H1 (cell line): ENCODE measurements at regions not wholly inside any gene's neighbourhood (a gene's known extent, or its start where the extent isn't known, plus 50 kb on each side); places are given as distances from the start of the nearest gene placed in this dataset.

Experiments used
- CTCF ChIA-PET: fragments of 300-600 bp; sonication (Branson Sonifier 250); formaldehyde crosslinking; loops from one replicate; lab custom pipeline; 2021; ENCODE audit not compliant: partially characterized antibody; lab: Charles Lee
- POLR2A ChIA-PET: fragments of 300-600 bp; sonication (Branson Sonifier 250); formaldehyde crosslinking; loops from one replicate; lab custom pipeline; 2021; ENCODE audit warnings: inconsistent platforms; ENCODE audit not compliant: partially characterized antibody; lab: Charles Lee
- DNase-seq, 2 experiments: peaks; one replicate each; pipeline versions ENCODE4 v3.0.0 to v3.0.0-alpha.2; 2010 to 2022; ENCODE audit warnings: low spot score in 2 of 2, low read depth in 1 of 2, mixed read lengths in 1 of 2
- FAIRE-seq: peaks from 2 replicates; lab custom pipeline; 2011; peaks lifted over from hg19 to GRCh38; lab: Jason Lieb, UNC
- H2AFZ ChIP-seq: 2 replicates; pipeline ENCODE4 v1.8.1; 2012; ENCODE audit warnings: low read length, inconsistent platforms
- H2AK5ac ChIP-seq: 2 replicates; pipeline ENCODE4 v1.6.1; 2013; ENCODE audit warnings: low read depth, low read length
- H2BK120ac ChIP-seq: replicated peaks from 2 replicates; pipeline ENCODE3; 2013; ENCODE audit warnings: low read depth, low read length, inconsistent platforms
- H2BK12ac ChIP-seq: 2 replicates; pipeline ENCODE4 v1.6.1; 2013; ENCODE audit warnings: low read depth, low read length
- H2BK15ac ChIP-seq: 2 replicates; pipeline ENCODE4 v1.6.1; 2013; ENCODE audit warnings: low read length
- H2BK20ac ChIP-seq: 2 replicates; pipeline ENCODE4 v1.6.1; 2013; ENCODE audit warnings: low read length
- H2BK5ac ChIP-seq: 2 replicates; pipeline ENCODE4 v1.6.1; 2013; ENCODE audit warnings: low read depth, low read length
- H3K14ac ChIP-seq: 2 replicates; pipeline ENCODE4 v1.6.1; 2013; ENCODE audit warnings: inconsistent platforms; ENCODE audit not compliant: insufficient read length
- H3K18ac ChIP-seq: 2 replicates; pipeline ENCODE4 v1.6.1; 2013; ENCODE audit warnings: low read length; ENCODE audit errors: extremely low read depth
- H3K23ac ChIP-seq: 2 replicates; pipeline ENCODE4 v1.6.1; 2013; ENCODE audit warnings: inconsistent platforms; ENCODE audit not compliant: insufficient read length
- H3K23me2 ChIP-seq: 2 replicates; pipeline ENCODE4 v1.6.1; 2013; ENCODE audit warnings: low read depth, low read length
- H3K27ac ChIP-seq: 2 replicates; pipeline ENCODE4 v1.6.1; 2011; ENCODE audit warnings: low read depth, low read length, inconsistent platforms
- H3K27me3 ChIP-seq, 4 experiments: replicated peaks in 1 of 4; 1 replicate in 1 of 4; 2 replicates in 3 of 4; pipeline versions ENCODE4 v1.6.1 to v1.8.1; 2011 to 2013; ENCODE audit warnings: low read length in 3 of 4, mild to moderate bottlenecking in 3 of 4, inconsistent platforms in 2 of 4, mixed read lengths in 2 of 4, moderate library complexity in 1 of 4; ENCODE audit not compliant: control insufficient read depth in 3 of 4, insufficient read depth in 3 of 4; ENCODE audit errors: extremely low read depth in 1 of 4
- H3K36me3 ChIP-seq, 4 experiments: 2 replicates each; pipeline versions ENCODE4 v1.6.1 to v1.8.1; 2011 to 2013; ENCODE audit warnings: mild to moderate bottlenecking in 4 of 4, low read length in 3 of 4, moderate library complexity in 2 of 4, control low read depth in 1 of 4, inconsistent platforms in 1 of 4; ENCODE audit not compliant: insufficient read depth in 4 of 4, control insufficient read depth in 2 of 4
- H3K4ac ChIP-seq: replicated peaks from 2 replicates; pipeline ENCODE3; 2013; ENCODE audit warnings: low read length, low read depth, mixed read lengths, inconsistent platforms; ENCODE audit not compliant: insufficient read length
- H3K4me1 ChIP-seq, 4 experiments: replicated peaks in 1 of 4; 1 replicate in 1 of 4; 2 replicates in 3 of 4; pipeline versions ENCODE4 v1.6.1 to v1.8.1; 2011 to 2013; ENCODE audit warnings: low read length in 3 of 4, inconsistent platforms in 2 of 4, mixed read lengths in 1 of 4; ENCODE audit not compliant: insufficient read depth in 4 of 4, control insufficient read depth in 3 of 4
- H3K4me2 ChIP-seq, 2 experiments: 2 replicates each; pipeline versions ENCODE4 v1.6.1 to v1.8.1; 2011 to 2013; ENCODE audit warnings: low read depth in 2 of 2, low read length in 2 of 2, control low read depth in 1 of 2, inconsistent platforms in 1 of 2, mild to moderate bottlenecking in 1 of 2; ENCODE audit not compliant: insufficient read depth in 1 of 2
- H3K4me3 ChIP-seq, 4 experiments: fragments of 200-600, 300-600 bp in 1 of 4; sonication (generic), shearing (Covaris generic), sonication (Bioruptor Twin) in 1 of 4; 2 replicates each; pipeline versions ENCODE4 v1.5.1 to v1.8.1; 2011 to 2016; ENCODE audit warnings: low read length in 4 of 4, low read depth in 3 of 4, control low read depth in 2 of 4, inconsistent platforms in 2 of 4, mild to moderate bottlenecking in 2 of 4, mixed read lengths in 1 of 4, moderate library complexity in 1 of 4; ENCODE audit not compliant: insufficient read depth in 2 of 4; ENCODE audit errors: extremely low read depth in 1 of 4
- H3K56ac ChIP-seq: replicated peaks from 2 replicates; pipeline ENCODE3; 2013; ENCODE audit warnings: low read depth, mild to moderate bottlenecking, mixed read lengths, low read length, inconsistent platforms; ENCODE audit not compliant: insufficient read length
- H3K79me1 ChIP-seq: 2 replicates; pipeline ENCODE4 v1.6.1; 2013; ENCODE audit warnings: low read depth, low read length, control low read depth
- H3K79me2 ChIP-seq, 2 experiments: 2 replicates each; pipeline versions ENCODE4 v1.6.1 to v1.8.1; 2012 to 2013; ENCODE audit warnings: low read length in 2 of 2, mild to moderate bottlenecking in 2 of 2, inconsistent platforms in 1 of 2; ENCODE audit not compliant: insufficient read depth in 2 of 2, control insufficient read depth in 1 of 2
- H3K9ac ChIP-seq, 4 experiments: replicated peaks in 1 of 4; 1 replicate in 1 of 4; 2 replicates in 3 of 4; pipeline versions ENCODE4 v1.6.1 to v1.8.1; 2011 to 2013; ENCODE audit warnings: low read depth in 3 of 4, low read length in 3 of 4, control low read depth in 2 of 4, mild to moderate bottlenecking in 2 of 4, moderate library complexity in 2 of 4, inconsistent platforms in 1 of 4; ENCODE audit errors: extremely low read depth in 1 of 4
- H3K9me3 ChIP-seq, 2 experiments: 2 replicates each; pipeline versions ENCODE4 v1.6.1 to v1.8.1; 2012 to 2013; ENCODE audit warnings: mild to moderate bottlenecking in 2 of 2, moderate library complexity in 2 of 2, control low read depth in 1 of 2, inconsistent platforms in 1 of 2, low read depth in 1 of 2, low read length in 1 of 2, mixed read lengths in 1 of 2; ENCODE audit not compliant: insufficient read depth in 2 of 2
- H4K20me1 ChIP-seq, 2 experiments: replicated peaks in 1 of 2; 2 replicates each; pipeline versions ENCODE3 to v1.8.1; 2011 to 2013; ENCODE audit warnings: inconsistent platforms in 2 of 2, low read length in 2 of 2, mild to moderate bottlenecking in 1 of 2; ENCODE audit not compliant: insufficient read depth in 2 of 2, control insufficient read depth in 1 of 2
- H4K5ac ChIP-seq: 2 replicates; pipeline ENCODE4 v1.6.1; 2013; ENCODE audit warnings: low read length, low read depth, mixed read lengths, inconsistent platforms; ENCODE audit not compliant: insufficient read length
- H4K8ac ChIP-seq: 2 replicates; pipeline ENCODE4 v1.8.0; 2013; ENCODE audit warnings: mild to moderate bottlenecking, moderate library complexity, low read length, inconsistent platforms; ENCODE audit not compliant: insufficient read depth; ENCODE audit errors: extremely low read depth
- H4K91ac ChIP-seq: replicated peaks from 2 replicates; pipeline ENCODE3; 2013; ENCODE audit warnings: low read length, mixed read lengths, inconsistent platforms; ENCODE audit not compliant: insufficient read length
- ASH2L ChIP-seq: fragments of 200-600, 300-600 bp; sonication (generic); IDR thresholded peaks from one replicate; pipeline ENCODE4 v1.7.1; 2017; ENCODE audit warnings: low read length
- CTBP2 ChIP-seq: IDR thresholded peaks from 2 replicates; pipeline ENCODE4 v1.7.0; 2011; ENCODE audit warnings: borderline replicate concordance, mild to moderate bottlenecking, moderate library complexity, mixed read lengths, low read length; ENCODE audit not compliant: insufficient read depth, insufficient read length
- NANOG ChIP-seq: IDR thresholded peaks from 2 replicates; pipeline ENCODE4 v1.6.1; 2011; ENCODE audit warnings: low read length, low read depth, mild to moderate bottlenecking, inconsistent platforms; ENCODE audit not compliant: insufficient read depth, poor library complexity, severe bottlenecking
- RFX5 ChIP-seq: IDR thresholded peaks from 2 replicates; pipeline ENCODE4 v1.6.1; 2011; ENCODE audit warnings: low read depth, low read length, improper control_type of control experiment, borderline replicate concordance
- SIN3A ChIP-seq, 2 experiments: IDR thresholded peaks in 1 of 2; conservative IDR thresholded peaks in 1 of 2; 2 replicates each; pipeline ENCODE4 v1.6.1; 2011 to 2012; ENCODE audit warnings: low read length in 2 of 2, improper control_type of control experiment in 1 of 2, low read depth in 1 of 2, mild to moderate bottlenecking in 1 of 2
- SIX5 ChIP-seq: IDR thresholded peaks from 2 replicates; pipeline ENCODE4 v1.6.1; 2011; ENCODE audit warnings: mild to moderate bottlenecking, low read depth, low read length
- SP2 ChIP-seq: IDR thresholded peaks from 2 replicates; pipeline ENCODE4 v1.6.1; 2012; ENCODE audit warnings: mild to moderate bottlenecking, low read length, inconsistent platforms
- TAF1 ChIP-seq: IDR thresholded peaks from 2 replicates; pipeline ENCODE4 v1.6.1; 2011; ENCODE audit warnings: mild to moderate bottlenecking, low read depth, low read length
- TAF7 ChIP-seq: optimal IDR thresholded peaks from 2 replicates; pipeline ENCODE3; 2011; ENCODE audit warnings: low read depth, mild to moderate bottlenecking, inconsistent platforms, low read length, moderate library complexity, borderline replicate concordance
- WGBS, 2 experiments: shearing (Covaris generic) in 1 of 2; methylation state at CpG; one replicate each; pipeline versions ENCODE4 v1.1.6 to v1.1.7; 2013 to 2015; ENCODE audit warnings: low lambda C conversion rate in 2 of 2, mixed read lengths in 2 of 2, inconsistent platforms in 1 of 2, low coverage in 1 of 2, missing lambda C conversion rate in 1 of 2; ENCODE audit not compliant: insufficient replicate concordance in 2 of 2, insufficient coverage in 1 of 2, insufficient read length in 1 of 2; ENCODE audit errors: extremely low coverage in 1 of 2, missing lambda C conversion rate in 1 of 2; 5-methylcytosine and 5-hydroxymethylcytosine counted together
- TF ChIP-seq, protein P1 (sequence below): IDR thresholded peaks from 2 replicates; pipeline ENCODE4 v1.6.1; 2011; ENCODE audit warnings: low read depth, mild to moderate bottlenecking, low read length; ENCODE audit not compliant: insufficient read depth

DNA sequence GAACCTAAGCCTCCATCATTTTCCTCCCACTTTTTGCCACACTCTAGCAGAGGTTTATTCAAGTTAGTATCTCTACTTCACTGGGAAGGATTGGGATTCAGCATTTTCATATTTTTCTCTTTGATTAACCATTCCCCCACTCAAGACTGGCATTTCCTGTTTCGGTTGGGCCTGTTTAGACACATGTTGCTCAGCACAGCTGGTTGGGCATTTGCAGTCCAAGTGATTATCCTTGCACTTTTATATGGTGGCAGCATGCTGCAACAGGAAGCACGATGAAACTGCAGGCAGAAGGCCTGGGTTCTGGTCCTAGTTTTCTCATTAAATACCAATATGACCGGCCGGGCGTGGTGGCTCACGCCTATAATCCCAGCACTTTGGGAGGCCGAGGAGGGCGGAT lies 182.9 kb upstream of the GRIN2B start:
- Histone ChIP-seq H3K56ac (no peak overlapping the region), H3K4me1 (no peaks in the 10 kb centered on the region), H2AFZ (no peak overlapping the region), H3K4ac (no peak overlapping the region), H3K79me2 (no peaks in the 10 kb centered on the region), H4K5ac (no peak overlapping the region), H3K18ac (no peak overlapping the region), H3K23ac (no peak overlapping the region), H2BK15ac (no peak overlapping the region), H3K9me3 (no peaks in the 10 kb centered on the region), H2BK120ac (no peak overlapping the region), H3K14ac (no peak overlapping the region), H4K20me1 (no peaks in the 10 kb centered on the region), H3K27me3 (no peaks in the 10 kb centered on the region), H3K4me3 (no peak overlapping the region), H2BK20ac (no peak overlapping the region), H2BK5ac (no peak overlapping the region), H2AK5ac (no peak overlapping the region), H3K79me1 (no peaks in the 10 kb centered on the region), H3K9ac (no peak overlapping the region), H2BK12ac (no peak overlapping the region), H3K27ac (no peak overlapping the region), H4K8ac (no peak overlapping the region), H3K4me2 (no peak overlapping the region), H3K36me3 (no peaks in the 10 kb centered on the region), H3K23me2 (no peaks in the 10 kb centered on the region), H4K91ac (no peak overlapping the region)
- FAIRE-seq (no peak), DNase-seq (no peak)
- WGBS, 2 experiments = 97% methylated on average over 8 of the region's 8 CpGs; no CpG with 5 or more reads in 1 of the 2 experiments
- TF ChIP-seq NANOG = no peak
- TF ChIP-seq RFX5 = no peak
- TF ChIP-seq SIN3A (conservative IDR thresholded peaks at IDR 0.05 in 1 of 2, IDR thresholded peaks at IDR 0.05 in 1 of 2; ENCODE audit: low read depth in 1 of 2, low read length in 2 of 2) = no peak
- no peak for TF ChIP-seq CTBP2
- TF ChIP-seq SIX5 = no peak
- no peak for TF ChIP-seq SP2
- no peak for TF ChIP-seq TAF1
- TF ChIP-seq ASH2L = no peak
- TF ChIP-seq, protein P1, sequence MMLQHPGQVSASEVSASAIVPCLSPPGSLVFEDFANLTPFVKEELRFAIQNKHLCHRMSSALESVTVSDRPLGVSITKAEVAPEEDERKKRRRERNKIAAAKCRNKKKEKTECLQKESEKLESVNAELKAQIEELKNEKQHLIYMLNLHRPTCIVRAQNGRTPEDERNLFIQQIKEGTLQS = no peak
- TF ChIP-seq TAF7 = no peak
- ChIA-PET POLR2A (no interaction called here), CTCF (interaction anchor here (0.7 to 1.5 kb wide), 2 partner anchors 10 to 1433 kb away, joined by 3 read pairs; no protein-coding TSS in a partner anchor)
